PC-3 (cell line): ENCODE measurements at regions not wholly inside any gene's neighbourhood (a gene's known extent, or its start where the extent isn't known, plus 50 kb on each side); places are given as distances from the start of the nearest gene placed in this dataset.

ENCODE experiments used
- ATAC-seq: fragments of 200-7000 bp; cut with Tn5 transposase; 2 replicates; pipeline ENCODE4 v1.9.1; 2020; ENCODE audit warnings: mild to moderate bottlenecking, moderate library complexity
- BruUV-seq: library from RNA; stranded (reverse); fragments of 400-500 nt; replicated peaks from 2 replicates; lab custom pipeline; 2021; lab: Mats Ljungman, UMichigan
- CTCF ChIA-PET: fragments of 300-600 bp; sonication (Branson Sonifier 250); formaldehyde crosslinking; loops from one replicate; lab custom pipeline; 2022; ENCODE audit warnings: antibody characterized with exemption; lab: Charles Lee
- POLR2A ChIA-PET: fragments of 300-600 bp; sonication (Branson Sonifier 250); formaldehyde crosslinking; loops from one replicate; lab custom pipeline; 2022; ENCODE audit warnings: antibody characterized with exemption; ENCODE audit not compliant: unreplicated experiment; lab: Charles Lee
- DNase-seq: peaks from one replicate; pipeline ENCODE4 v3.0.0-alpha.2; 2015
- H2AFZ ChIP-seq: fragments of 300-600 bp; sonication (generic); 2 replicates; pipeline ENCODE4 v1.6.0; 2016; ENCODE audit warnings: antibody characterized with exemption, low read length
- H3F3A ChIP-seq: fragments of 300-600 bp; sonication (generic); one replicate; pipeline ENCODE4 v1.6.0; 2017; ENCODE audit warnings: antibody characterized with exemption, low read length, control low read depth, mild to moderate bottlenecking; ENCODE audit not compliant: unreplicated experiment
- H3K27ac ChIP-seq: fragments of 300-600 bp; sonication (generic); 2 replicates; pipeline ENCODE4 v1.5.1; 2016; ENCODE audit warnings: mild to moderate bottlenecking, low read length
- H3K27me3 ChIP-seq: fragments of 300-600 bp; sonication (generic); 2 replicates; pipeline ENCODE4 v1.6.1; 2016; ENCODE audit warnings: low read length, mixed read lengths
- H3K36me3 ChIP-seq: fragments of 300-600 bp; sonication (generic); 2 replicates; pipeline ENCODE4 v1.6.1; 2016; ENCODE audit warnings: low read depth, mixed run types, low read length, mixed read lengths
- H3K4me1 ChIP-seq: fragments of 300-600 bp; sonication (generic); 2 replicates; pipeline ENCODE4 v1.5.1; 2016; ENCODE audit warnings: low read length; ENCODE audit not compliant: insufficient read depth
- H3K4me2 ChIP-seq: fragments of 300-600 bp; sonication (generic); 2 replicates; pipeline ENCODE4 v1.6.0; 2016; ENCODE audit warnings: low read length
- H3K4me3 ChIP-seq: fragments of 300-600 bp; sonication (generic); 2 replicates; pipeline ENCODE4 v1.5.1; 2016; ENCODE audit warnings: mild to moderate bottlenecking, low read length, mixed read lengths
- H3K79me2 ChIP-seq: fragments of 300-600 bp; sonication (generic); 2 replicates; pipeline ENCODE4 v1.6.1; 2017; ENCODE audit warnings: low read length, mixed read lengths
- H3K9ac ChIP-seq: fragments of 300-600 bp; sonication (generic); 2 replicates; pipeline ENCODE4 v1.6.0; 2016; ENCODE audit warnings: mild to moderate bottlenecking, low read length
- H3K9me2 ChIP-seq: fragments of 300-600 bp; sonication (generic); replicated peaks from 2 replicates; pipeline ENCODE4 v1.6.1; 2016; ENCODE audit warnings: mixed run types, low read length, mixed read lengths
- H3K9me3 ChIP-seq: fragments of 300-600 bp; sonication (generic); 2 replicates; pipeline ENCODE4 v1.6.1; 2016; ENCODE audit warnings: low read length, mixed read lengths
- H4K20me1 ChIP-seq: fragments of 300-600 bp; sonication (generic); 2 replicates; pipeline ENCODE4 v1.6.1; 2016; ENCODE audit warnings: low read length, mixed read lengths
- EZH2 ChIP-seq: fragments of 300-600 bp; sonication (generic); IDR thresholded peaks from one replicate; pipeline ENCODE4 v1.6.1; 2017; ENCODE audit warnings: antibody characterized with exemption, mild to moderate bottlenecking, low read length; ENCODE audit not compliant: unreplicated experiment
- EZH2phosphoT487 ChIP-seq: fragments of 300-600 bp; sonication (generic); IDR thresholded peaks from 2 replicates; pipeline ENCODE4 v1.6.1; 2018; ENCODE audit warnings: mild to moderate bottlenecking, antibody characterized with exemption, low read length, borderline replicate concordance
- intact Hi-C: fragments of 100-400 bp; cut with micrococcal nuclease; formaldehyde crosslinking; loops from 2 replicates; pipeline ENCODE4 v1.9.0; 2023
- TF ChIP-seq, protein P1 (sequence below): fragments of 300-600 bp; sonication (generic); conservative IDR thresholded peaks from 2 replicates; pipeline ENCODE4 v1.5.1; 2017; ENCODE audit warnings: antibody characterized with exemption, low read depth, mild to moderate bottlenecking, low read length

DNA sequence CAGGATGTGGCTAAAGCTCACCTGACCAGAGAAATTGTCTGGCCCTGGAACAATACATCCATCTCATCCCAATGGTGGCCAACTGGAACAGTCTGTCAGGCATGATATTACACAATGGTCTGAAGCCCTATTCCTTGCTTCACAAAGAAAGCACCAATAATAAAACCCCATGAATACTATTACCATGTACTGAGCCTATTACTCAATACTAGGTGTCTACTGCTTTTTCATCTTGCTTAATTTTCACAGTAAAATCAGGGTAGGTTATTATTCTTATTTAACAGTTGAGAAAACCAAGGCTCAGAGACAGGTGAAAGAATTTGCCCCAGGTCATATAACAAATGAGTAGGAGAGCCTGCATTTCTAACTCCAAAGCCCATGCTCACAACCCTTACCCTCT lies 68.9 kb upstream of the CAPRIN1 start:
- no peaks in the 10 kb centered on the region for H3K27me3 ChIP-seq
- TF ChIP-seq EZH2: no peak
- no peak overlapping the region for H3K4me3 ChIP-seq
- H3K9me2 ChIP-seq: no peaks in the 10 kb centered on the region
- intact Hi-C loops: no loop called here
- no peak overlapping the region for H3K4me2 ChIP-seq
- no peaks in the 10 kb centered on the region for H3F3A ChIP-seq
- peaks cover 5% of the 10 kb centered on the region; the same call in 1 of the 2 replicates for H3K4me1 ChIP-seq
- DNase-seq (no peak), ATAC-seq (no peak)
- no peak overlapping the region for H3K27ac ChIP-seq
- no peak overlapping the region for H3K9ac ChIP-seq
- ChIA-PET POLR2A (no interaction called here), CTCF (no interaction called here)
- no TSS peak for BruUV-seq
- H3K9me3 ChIP-seq: no peaks in the 10 kb centered on the region
- H2AFZ ChIP-seq: no peak overlapping the region
- H3K36me3 ChIP-seq: no peaks in the 10 kb centered on the region
- no peaks in the 10 kb centered on the region for H4K20me1 ChIP-seq
- H3K79me2 ChIP-seq: no peaks in the 10 kb centered on the region

DNA sequence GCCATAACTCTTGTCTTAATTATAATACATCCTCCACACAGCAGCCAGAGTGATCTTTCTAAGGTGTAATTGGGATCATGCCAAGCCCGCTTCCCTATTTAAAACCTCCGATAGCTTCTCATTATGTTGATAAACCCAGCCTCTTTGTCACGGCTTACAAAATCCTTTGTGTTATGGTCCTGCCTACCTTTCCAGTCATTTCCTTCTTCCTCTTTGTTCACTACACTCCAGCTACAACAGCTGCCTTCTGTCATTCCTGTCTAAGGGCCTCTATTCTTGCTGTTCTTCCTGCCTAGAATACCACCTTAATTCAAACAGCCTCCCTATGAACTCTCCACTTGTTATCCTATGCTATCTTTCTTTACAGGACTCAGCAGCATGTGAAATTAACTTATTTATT lies 70.6 kb upstream of the CAPRIN1 start:
- Histone ChIP-seq H3K27ac (no peak overlapping the region), H3K36me3 (no peaks in the 10 kb centered on the region), H2AFZ (no peak overlapping the region), H3K9me3 (no peaks in the 10 kb centered on the region), H3K4me1 (peaks cover 7% of the 10 kb centered on the region; the same call in 1 of the 2 replicates), H3K4me3 (no peak overlapping the region), H3K9me2 (no peaks in the 10 kb centered on the region), H3K27me3 (no peaks in the 10 kb centered on the region), H3K9ac (no peak overlapping the region), H4K20me1 (no peaks in the 10 kb centered on the region), H3K4me2 (no peak overlapping the region), H3K79me2 (no peaks in the 10 kb centered on the region), H3F3A (no peaks in the 10 kb centered on the region)
- no TSS peak for BruUV-seq
- no peak for ATAC-seq
- intact Hi-C loops: no loop called here
- CTCF ChIA-PET: no interaction called here
- POLR2A ChIA-PET: no interaction called here
- TF ChIP-seq EZH2 (no peak), EZH2phosphoT487 (no peak)
- TF ChIP-seq, protein P1, sequence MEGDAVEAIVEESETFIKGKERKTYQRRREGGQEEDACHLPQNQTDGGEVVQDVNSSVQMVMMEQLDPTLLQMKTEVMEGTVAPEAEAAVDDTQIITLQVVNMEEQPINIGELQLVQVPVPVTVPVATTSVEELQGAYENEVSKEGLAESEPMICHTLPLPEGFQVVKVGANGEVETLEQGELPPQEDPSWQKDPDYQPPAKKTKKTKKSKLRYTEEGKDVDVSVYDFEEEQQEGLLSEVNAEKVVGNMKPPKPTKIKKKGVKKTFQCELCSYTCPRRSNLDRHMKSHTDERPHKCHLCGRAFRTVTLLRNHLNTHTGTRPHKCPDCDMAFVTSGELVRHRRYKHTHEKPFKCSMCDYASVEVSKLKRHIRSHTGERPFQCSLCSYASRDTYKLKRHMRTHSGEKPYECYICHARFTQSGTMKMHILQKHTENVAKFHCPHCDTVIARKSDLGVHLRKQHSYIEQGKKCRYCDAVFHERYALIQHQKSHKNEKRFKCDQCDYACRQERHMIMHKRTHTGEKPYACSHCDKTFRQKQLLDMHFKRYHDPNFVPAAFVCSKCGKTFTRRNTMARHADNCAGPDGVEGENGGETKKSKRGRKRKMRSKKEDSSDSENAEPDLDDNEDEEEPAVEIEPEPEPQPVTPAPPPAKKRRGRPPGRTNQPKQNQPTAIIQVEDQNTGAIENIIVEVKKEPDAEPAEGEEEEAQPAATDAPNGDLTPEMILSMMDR: no peak
- no peak for DNase-seq

DNA sequence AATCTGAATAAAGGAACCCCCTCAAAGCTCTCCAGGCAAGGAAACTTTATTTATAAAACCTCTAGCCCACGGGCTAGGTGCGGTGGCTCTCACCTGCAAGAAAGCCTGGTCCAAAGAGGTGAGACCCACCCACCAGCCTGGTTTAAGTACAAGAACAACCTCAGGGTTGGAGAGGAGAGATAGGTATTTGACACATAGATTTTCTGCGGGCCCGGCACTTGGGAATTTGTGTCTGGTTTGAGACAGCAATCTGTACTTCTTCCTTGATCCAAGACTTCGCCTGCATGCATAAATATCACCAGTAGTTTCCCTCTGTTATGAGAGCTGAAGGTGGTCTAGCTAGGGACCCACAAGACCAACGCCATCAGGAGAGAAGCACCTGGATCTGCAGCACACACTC lies 73.2 kb upstream of the CAPRIN1 start:
- H3F3A ChIP-seq: no peaks in the 10 kb centered on the region
- H3K79me2 ChIP-seq: no peaks in the 10 kb centered on the region
- no peaks in the 10 kb centered on the region for H3K9me2 ChIP-seq
- CTCF ChIA-PET: interaction anchor here (1.6 kb wide), 1 partner anchor 10 kb away, joined by 8 read pairs; no protein-coding TSS in a partner anchor
- H3K36me3 ChIP-seq: no peaks in the 10 kb centered on the region
- no peaks in the 10 kb centered on the region for H3K27me3 ChIP-seq
- intact Hi-C loops: no loop called here
- ATAC-seq (no peak), DNase-seq (no peak)
- H3K4me2 ChIP-seq: no peak overlapping the region
- H3K27ac ChIP-seq: no peak overlapping the region
- no peak overlapping the region for H2AFZ ChIP-seq
- H3K4me1 ChIP-seq: peaks cover 7% of the 10 kb centered on the region; the same call in 1 of the 2 replicates
- H4K20me1 ChIP-seq: no peaks in the 10 kb centered on the region
- no TSS peak for BruUV-seq
- no peak overlapping the region for H3K9ac ChIP-seq
- no peak for TF ChIP-seq EZH2
- TF ChIP-seq, protein P1: no peak
- TF ChIP-seq EZH2phosphoT487: no peak
- no peaks in the 10 kb centered on the region for H3K9me3 ChIP-seq
- no peak overlapping the region for H3K4me3 ChIP-seq
- POLR2A ChIA-PET: no interaction called here
